ENCODE measurements at regions not wholly inside any gene's neighbourhood (a gene's known extent, or its start where the extent isn't known, plus 50 kb on each side); places are given as distances from the start of the nearest gene placed in this dataset.

GRCh38 chr6:147867433-147868226 is 359.1 kb downstream of the SAMD5 start:
- DNase-seq (ENCODE audit: low read depth), result no peak

GRCh38 chr6:147868427-147869190 is 360.1 kb downstream of the SAMD5 start:
- no peak for DNase-seq (ENCODE audit: low read depth)

DNA sequence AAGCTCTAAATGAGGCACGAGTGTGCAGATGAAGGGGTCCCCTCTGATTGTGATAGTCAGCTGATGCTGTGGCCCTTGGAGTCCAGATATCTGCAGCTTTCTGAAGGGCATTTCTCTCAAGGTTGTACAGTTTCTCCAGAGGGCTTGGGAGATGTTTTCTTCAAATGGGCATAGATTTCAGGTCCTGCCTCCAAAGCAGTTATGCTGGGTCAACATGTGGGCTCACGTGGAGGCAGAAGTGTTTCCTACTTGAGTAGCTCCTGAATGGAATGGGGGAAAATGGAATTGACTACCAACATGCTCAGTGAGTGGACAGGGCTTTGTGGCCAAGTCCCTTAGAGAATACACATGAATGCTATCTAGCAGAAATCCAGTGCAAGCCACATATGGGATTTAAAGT is 360.7 kb downstream of the SAMD5 start:
- DNase-seq (ENCODE audit: low read depth), result no peak

DNA sequence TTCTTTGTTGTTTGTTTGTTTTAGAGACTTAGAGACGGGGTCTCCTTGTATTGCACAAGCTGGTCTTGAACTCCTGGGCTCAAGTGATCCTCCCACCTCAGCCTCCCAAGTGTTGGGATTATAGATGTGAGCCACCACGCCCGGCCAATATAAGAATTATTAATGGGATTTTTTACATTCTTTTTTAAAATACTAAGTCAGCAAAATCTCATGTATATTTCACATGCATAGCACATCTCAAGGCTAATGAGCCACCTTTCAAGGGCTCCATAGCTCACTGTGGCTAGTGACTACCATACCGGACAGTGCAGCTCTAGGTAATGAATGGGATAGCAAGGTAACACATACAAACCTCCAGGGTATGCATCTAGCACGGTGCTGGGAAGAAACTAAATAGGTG is 361.4 kb downstream of the SAMD5 start:
- DNase-seq (ENCODE audit: low read depth), result no peak

DNA sequence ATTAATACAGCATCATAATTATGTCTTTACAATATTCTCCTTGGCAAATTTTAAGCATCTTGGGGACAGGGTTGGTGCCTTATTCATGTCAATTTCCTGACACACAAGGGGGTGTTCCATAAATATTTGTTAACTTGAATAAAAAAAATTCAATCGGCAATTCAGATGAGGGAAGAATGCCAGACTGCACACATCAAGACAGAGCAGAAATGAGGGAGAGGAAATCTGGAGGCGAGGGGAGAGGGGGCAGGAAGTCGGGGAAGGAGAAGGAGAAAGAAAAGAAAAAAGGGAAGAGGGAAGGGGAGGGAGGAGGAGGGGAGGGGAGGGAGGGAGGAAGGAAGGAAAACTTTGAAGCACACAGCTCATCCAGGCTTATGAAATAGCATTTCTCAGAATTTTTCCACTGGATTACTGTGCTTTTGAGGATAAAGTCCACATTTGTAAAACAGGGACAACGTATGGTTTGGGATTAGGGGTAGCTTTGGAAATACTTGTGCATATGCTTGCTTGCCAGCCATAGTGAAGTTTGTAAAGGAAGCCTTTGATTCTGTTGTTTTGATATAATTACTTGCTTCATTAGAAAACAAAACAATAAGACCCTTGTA is 362.1 kb downstream of the SAMD5 start:
- no peak for DNase-seq (ENCODE audit: low read depth)

- no peak for DNase-seq (ENCODE audit: low read depth)
Observed at GRCh38 chr6:147872002-147872401, 363.5 kb downstream of the SAMD5 start.

DNA sequence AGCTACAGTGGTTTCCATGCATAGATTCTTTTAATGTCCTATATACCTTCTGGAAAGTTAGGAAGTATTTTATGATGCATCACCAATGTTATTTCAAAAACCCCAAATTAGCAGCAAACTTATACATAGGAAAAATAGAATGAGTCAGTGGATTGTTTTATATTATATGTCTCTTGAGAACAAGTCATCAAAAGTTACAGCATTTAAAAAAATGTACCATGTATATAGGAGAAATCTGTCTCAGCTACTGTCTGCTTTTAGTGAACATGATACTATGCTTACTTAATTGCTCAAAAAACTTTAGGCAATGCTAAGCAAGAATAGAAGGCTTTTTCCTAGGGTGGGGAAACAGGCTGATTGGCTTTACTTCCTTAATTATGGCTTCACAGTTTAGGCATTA is 365.3 kb downstream of the SAMD5 start:
- DNase-seq (ENCODE audit: low read depth), result no peak

GRCh38 chr6:147874322-147874721 is 365.8 kb downstream of the SAMD5 start:
- no peak for DNase-seq (ENCODE audit: low read depth)

DNA sequence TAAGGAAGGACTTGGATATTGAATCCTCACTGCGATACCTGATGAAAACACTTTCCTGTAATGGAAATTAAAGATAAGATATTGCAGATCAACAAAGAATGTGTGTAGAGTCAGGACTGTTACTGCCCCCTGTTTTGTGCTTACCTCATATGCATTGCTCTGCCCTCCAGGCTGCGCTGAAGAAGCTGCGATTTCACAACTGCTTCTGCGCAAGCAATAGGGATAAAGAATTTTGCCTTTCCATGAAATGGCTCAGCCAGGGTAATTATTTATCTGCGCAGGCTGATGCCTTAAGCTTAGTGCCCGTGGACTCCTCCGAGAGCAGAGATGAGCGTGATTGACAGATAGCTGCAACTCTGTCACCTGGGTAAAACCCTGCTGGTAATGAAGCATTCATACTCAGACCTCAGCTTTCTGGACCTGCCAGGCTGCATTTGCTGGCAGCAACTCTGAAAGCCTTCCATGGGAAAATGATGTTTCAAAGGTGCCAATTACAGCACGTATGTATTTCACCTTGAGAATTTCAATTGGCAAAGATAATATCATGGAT is 370.6 kb downstream of the SAMD5 start:
- no peak for DNase-seq (ENCODE audit: low read depth)

DNA sequence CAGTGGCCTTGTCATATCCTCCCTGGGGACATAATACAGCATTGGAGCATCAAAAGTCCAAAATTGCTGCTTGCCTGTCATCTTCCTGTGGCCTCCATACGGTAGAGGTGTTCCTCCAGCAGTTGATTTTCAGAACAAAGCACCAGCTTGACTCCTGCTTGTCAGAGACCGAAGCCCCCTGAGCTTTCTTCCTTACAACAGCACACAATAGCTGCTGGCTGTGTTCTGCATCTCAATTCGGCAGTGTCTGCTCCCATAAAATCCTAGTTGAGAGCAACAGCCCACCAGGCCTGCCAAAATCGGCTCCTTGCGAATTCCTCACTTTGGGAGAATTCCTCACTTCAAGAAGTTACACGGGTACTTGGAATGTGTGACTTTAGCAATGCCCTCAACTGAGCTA is 372.9 kb downstream of the SAMD5 start:
- DNase-seq (ENCODE audit: low read depth), result no peak

DNA sequence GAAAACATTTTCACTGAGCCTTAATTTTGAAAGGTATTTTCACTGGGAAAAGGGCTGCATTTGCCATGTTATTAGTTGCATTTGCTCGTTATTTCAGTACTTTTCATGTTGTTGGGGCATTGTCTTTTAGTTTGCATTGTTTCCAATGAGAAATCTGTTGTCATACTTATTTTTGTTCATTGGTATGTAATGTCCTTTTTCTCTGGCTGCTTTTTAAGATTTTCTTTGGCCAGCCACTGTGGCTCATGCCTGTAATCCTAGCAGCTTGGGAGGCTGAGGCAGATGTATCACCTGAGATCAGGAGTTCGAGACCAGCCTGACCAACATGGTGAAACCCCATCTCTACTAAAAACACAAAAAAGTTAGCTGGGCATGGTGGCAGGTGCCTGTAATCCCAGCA is 379.9 kb downstream of the SAMD5 start:
- no peak for DNase-seq (ENCODE audit: low read depth)

DNA sequence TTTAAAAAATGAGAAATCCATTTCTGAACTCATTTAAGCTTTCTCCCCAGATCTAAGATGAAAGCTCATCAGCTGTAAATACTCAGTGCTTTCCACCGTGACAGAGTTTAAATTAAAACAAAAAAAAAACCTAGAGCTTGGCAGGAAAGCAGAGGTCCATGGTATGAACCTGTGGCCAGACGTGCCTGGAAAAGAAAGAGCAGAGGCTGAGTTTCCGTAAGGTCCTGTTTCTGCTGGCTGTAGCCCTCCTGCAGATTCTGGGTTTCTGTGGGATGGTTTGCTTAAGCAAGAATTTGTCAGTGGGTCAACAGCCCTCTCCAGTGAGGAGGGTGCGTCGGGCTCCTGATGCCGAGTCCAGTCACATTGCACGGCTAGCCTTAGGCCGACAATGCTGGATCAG is 383.2 kb downstream of the SAMD5 start:
- DNase-seq (ENCODE audit: low read depth), result no peak

DNA sequence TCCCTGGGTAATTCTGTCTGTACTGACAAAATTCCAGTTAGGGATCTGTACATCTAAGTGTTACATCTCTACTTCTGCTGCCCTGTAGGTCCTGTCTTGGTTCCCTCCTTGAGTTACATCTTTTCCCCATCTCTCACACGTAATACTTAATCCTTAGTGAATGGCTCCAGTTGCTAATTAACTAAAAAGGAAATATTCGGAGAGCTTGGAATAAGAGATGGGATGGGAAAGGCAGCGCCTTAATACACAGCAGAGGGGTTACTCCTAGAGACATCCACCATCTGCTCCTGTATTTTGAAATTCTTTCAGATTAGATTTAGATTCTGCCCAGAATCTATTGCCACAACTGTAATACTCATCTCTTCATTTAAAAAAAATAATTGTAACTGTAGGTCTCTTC is 384.0 kb downstream of the SAMD5 start:
- no peak for DNase-seq (ENCODE audit: low read depth)

DNA sequence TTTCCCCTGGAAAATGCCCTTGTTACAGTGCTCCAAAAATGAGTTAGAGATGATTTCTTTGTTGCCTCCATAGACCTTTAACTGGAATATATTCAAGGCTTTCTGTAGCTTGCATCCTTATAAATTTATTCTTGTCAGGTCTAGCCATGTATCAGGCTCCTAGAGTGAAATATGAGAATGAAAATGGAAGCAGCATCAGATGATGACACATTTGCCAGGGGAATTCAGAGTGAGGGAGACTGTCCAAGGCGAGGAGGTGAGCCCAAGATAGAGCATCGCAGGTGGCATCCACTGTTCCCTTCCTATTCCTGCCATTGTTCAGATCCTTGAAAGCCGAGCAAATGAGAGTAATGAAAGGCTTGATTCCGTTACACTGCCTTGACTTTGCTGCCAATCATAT is 386.8 kb downstream of the SAMD5 start:
- DNase-seq (ENCODE audit: low read depth), result no peak

GRCh38 chr6:147900247-147900830 is 391.8 kb downstream of the SAMD5 start:
- DNase-seq (ENCODE audit: low read depth), result no peak

- no peak for DNase-seq (ENCODE audit: low read depth)
Observed at GRCh38 chr6:147903321-147903720, 394.8 kb downstream of the SAMD5 start.

DNA sequence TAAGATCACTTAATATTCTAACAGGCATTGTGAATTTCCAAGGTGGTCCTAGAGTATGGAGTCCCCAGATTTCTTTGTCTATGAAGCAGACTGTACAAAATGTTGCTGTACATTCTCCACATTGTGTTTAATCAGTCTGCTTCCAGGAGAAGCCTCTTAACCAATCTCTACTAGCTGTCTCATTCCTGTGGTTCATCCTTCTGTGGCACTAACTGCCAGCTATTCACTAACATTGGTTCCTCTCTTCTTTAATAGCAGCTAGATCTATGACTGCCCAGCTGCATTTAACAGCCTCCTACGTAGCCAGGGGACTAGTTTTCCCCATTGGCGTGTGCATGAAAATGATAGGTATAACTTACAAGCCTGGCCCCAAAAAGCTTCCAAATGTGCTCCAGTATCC is 395.4 kb downstream of the SAMD5 start:
- DNase-seq (ENCODE audit: low read depth), result no peak

GRCh38 chr6:147904416-147904815 is 395.9 kb downstream of the SAMD5 start:
- DNase-seq (ENCODE audit: low read depth), result no peak

GRCh38 chr6:147905711-147906110 is 397.2 kb downstream of the SAMD5 start:
- DNase-seq (ENCODE audit: low read depth), result peak; percentile 20

- DNase-seq (ENCODE audit: low read depth), result peak; percentile 42
Observed at GRCh38 chr6:147906361-147906760, 397.9 kb downstream of the SAMD5 start.

DNA sequence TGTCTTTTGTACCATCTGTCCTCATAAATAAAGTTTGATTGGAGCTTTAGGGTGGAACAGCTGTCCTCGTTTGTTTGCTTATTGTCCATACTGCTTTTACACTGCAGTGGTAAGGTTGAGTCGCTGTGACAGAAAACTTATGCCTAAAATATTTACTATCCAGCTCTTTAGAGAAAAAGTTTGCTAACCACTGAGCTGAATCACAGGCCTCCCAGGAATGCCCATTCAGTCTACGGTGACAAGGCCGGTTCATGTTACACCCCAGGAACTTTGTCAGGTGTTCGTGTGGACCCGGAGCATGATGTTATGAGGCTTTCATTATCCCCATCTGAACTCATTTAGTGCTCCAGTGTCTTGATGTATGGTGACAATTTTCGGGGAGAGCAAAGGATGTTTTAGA is 401.1 kb downstream of the SAMD5 start:
- peak; percentile 19 for DNase-seq (ENCODE audit: low read depth)

- DNase-seq (ENCODE audit: low read depth), result no peak
Observed at GRCh38 chr6:147910281-147910680, 401.8 kb downstream of the SAMD5 start.

- no peak for DNase-seq (ENCODE audit: low read depth)
Observed at GRCh38 chr6:147911057-147911456, 402.6 kb downstream of the SAMD5 start.

All from HS-5 (cell line).